Liver (tissue), 8 donors: ENCODE measurements at regions not wholly inside any gene's neighbourhood (a gene's known extent, or its start where the extent isn't known, plus 50 kb on each side); places are given as distances from the start of the nearest gene placed in this dataset.

Source experiments
- DNase-seq: peaks from one replicate; pipeline ENCODE4 v3.0.0-alpha.2; 2017; ENCODE audit warnings: low spot score
- H3K27ac ChIP-seq, 2 donors: one replicate each; pipeline ENCODE4 v1.7.0; 2013; ENCODE audit warnings: inconsistent platforms in 2 of 2, low read length in 2 of 2, control low read depth in 1 of 2, low read depth in 1 of 2, mild to moderate bottlenecking in 1 of 2
- H3K27me3 ChIP-seq, 4 donors: one replicate each; pipeline versions ENCODE4 v1.6.1 to v1.7.0; 2013; ENCODE audit warnings: low read length in 3 of 4, inconsistent platforms in 1 of 4, mild to moderate bottlenecking in 1 of 4, moderate library complexity in 1 of 4; ENCODE audit not compliant: control insufficient read depth in 4 of 4, insufficient read depth in 4 of 4
- H3K36me3 ChIP-seq, 4 donors: one replicate each; pipeline versions ENCODE4 v1.6.1 to v1.7.0; 2013; ENCODE audit warnings: low read length in 3 of 4, mild to moderate bottlenecking in 3 of 4, low read depth in 1 of 4, moderate library complexity in 1 of 4; ENCODE audit not compliant: control insufficient read depth in 4 of 4, insufficient read depth in 3 of 4
- H3K4me1 ChIP-seq, 4 donors: one replicate each; pipeline versions ENCODE4 v1.6.1 to v1.7.0; 2013; ENCODE audit warnings: low read length in 3 of 4, mild to moderate bottlenecking in 3 of 4, moderate library complexity in 1 of 4; ENCODE audit not compliant: control insufficient read depth in 4 of 4, insufficient read depth in 4 of 4
- H3K4me3 ChIP-seq, 3 donors: one replicate each; pipeline versions ENCODE4 v1.6.1 to v1.7.0; 2013; ENCODE audit warnings: low read length in 3 of 3, control low read depth in 1 of 3, low read depth in 1 of 3, mild to moderate bottlenecking in 1 of 3
- H3K9ac ChIP-seq, 2 donors: one replicate each; pipeline ENCODE4 v1.7.0; 2013; ENCODE audit warnings: low read length in 2 of 2, mild to moderate bottlenecking in 2 of 2, moderate library complexity in 2 of 2, control low read depth in 1 of 2, low read depth in 1 of 2
- H3K9me3 ChIP-seq, 4 donors: one replicate each; pipeline versions ENCODE4 v1.6.1 to v1.7.0; 2013; ENCODE audit warnings: low read length in 3 of 4; ENCODE audit not compliant: control insufficient read depth in 4 of 4
- EGR1 ChIP-seq, 2 donors: IDR thresholded peaks; 2 replicates each; pipeline ENCODE4 v1.6.1; 2016 to 2018; ENCODE audit warnings: antibody characterized with exemption in 2 of 2, low read depth in 2 of 2
- GABPA ChIP-seq, 2 donors: IDR thresholded peaks in 1 of 2; conservative IDR thresholded peaks in 1 of 2; 2 replicates each; pipeline ENCODE4 v1.6.1; 2016; ENCODE audit warnings: antibody characterized with exemption in 2 of 2, mild to moderate bottlenecking in 1 of 2, moderate library complexity in 1 of 2
- HNF4A ChIP-seq, 2 donors: conservative IDR thresholded peaks; 2 replicates each; pipeline ENCODE4 v1.6.1; 2016; ENCODE audit warnings: antibody characterized with exemption in 2 of 2, mild to moderate bottlenecking in 2 of 2
- JUND ChIP-seq, 2 donors: IDR thresholded peaks; 2 replicates each; pipeline ENCODE4 v1.6.1; 2016; ENCODE audit warnings: antibody characterized with exemption in 2 of 2
- NR2F2 ChIP-seq: IDR thresholded peaks from 2 replicates; pipeline ENCODE4 v1.6.1; 2016; ENCODE audit warnings: antibody characterized with exemption
- RAD21 ChIP-seq, 2 donors: IDR thresholded peaks; 2 replicates each; pipeline ENCODE4 v1.6.1; 2016; ENCODE audit warnings: antibody characterized with exemption in 2 of 2, mild to moderate bottlenecking in 2 of 2
- RXRA ChIP-seq, 2 donors: IDR thresholded peaks; 2 replicates each; pipeline ENCODE4 v1.6.1; 2017 to 2018; ENCODE audit warnings: antibody characterized with exemption in 2 of 2, mild to moderate bottlenecking in 1 of 2
- SP1 ChIP-seq: IDR thresholded peaks from 2 replicates; pipeline ENCODE4 v1.6.1; 2018; ENCODE audit warnings: antibody characterized with exemption, mild to moderate bottlenecking
- WGBS: extraction: QIAGEN DNeasy Blood & Tissue Kit; methylation state at CpG from one replicate; pipeline ENCODE4 v1.1.7; 2013; 5-methylcytosine and 5-hydroxymethylcytosine counted together
- TF ChIP-seq, protein P1 (sequence below): IDR thresholded peaks from 2 replicates; pipeline ENCODE4 v1.6.1; 2016; ENCODE audit warnings: antibody characterized with exemption
- TF ChIP-seq, protein P2 (sequence below): fragments of 150-350 bp; IDR thresholded peaks from 2 replicates; pipeline ENCODE4 v1.5.1; 2017; ENCODE audit warnings: improper control_type of control experiment, low read depth, low read length; ENCODE audit not compliant: missing input control
- TF ChIP-seq, protein P3 (sequence below): IDR thresholded peaks from 2 replicates; pipeline ENCODE4 v1.6.1; 2016; ENCODE audit warnings: antibody characterized with exemption
- TF ChIP-seq, protein P4 (sequence below): IDR thresholded peaks from 2 replicates; pipeline ENCODE4 v1.6.1; 2016; ENCODE audit warnings: antibody characterized with exemption
- donor health status: healthy.
- donor health status: healthy.
- donor health status: healthy.
- donor health status: healthy.
- donor health status: healthy.

DNA sequence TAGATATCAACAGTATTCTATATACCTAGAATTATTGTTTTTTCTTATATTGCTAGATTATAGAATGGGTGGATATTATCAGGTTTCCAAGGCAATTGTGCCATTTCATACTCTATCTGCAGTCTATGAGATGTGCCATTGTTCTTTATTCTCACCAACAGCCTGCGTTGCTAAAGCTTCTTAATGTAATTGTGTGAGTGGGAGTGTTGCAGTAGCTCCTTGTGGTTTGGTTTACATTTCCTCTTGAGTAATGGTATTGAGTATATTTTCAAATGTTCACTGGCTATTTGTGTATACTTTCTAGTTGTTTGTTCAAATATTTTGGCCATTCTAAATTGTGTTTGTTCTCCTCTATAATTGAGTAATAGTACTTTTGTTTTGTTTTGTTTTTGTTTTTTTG is 199.2 kb downstream of the TFEC start:
- 66% methylated on average over 1 of the region's 1 CpG for WGBS

DNA sequence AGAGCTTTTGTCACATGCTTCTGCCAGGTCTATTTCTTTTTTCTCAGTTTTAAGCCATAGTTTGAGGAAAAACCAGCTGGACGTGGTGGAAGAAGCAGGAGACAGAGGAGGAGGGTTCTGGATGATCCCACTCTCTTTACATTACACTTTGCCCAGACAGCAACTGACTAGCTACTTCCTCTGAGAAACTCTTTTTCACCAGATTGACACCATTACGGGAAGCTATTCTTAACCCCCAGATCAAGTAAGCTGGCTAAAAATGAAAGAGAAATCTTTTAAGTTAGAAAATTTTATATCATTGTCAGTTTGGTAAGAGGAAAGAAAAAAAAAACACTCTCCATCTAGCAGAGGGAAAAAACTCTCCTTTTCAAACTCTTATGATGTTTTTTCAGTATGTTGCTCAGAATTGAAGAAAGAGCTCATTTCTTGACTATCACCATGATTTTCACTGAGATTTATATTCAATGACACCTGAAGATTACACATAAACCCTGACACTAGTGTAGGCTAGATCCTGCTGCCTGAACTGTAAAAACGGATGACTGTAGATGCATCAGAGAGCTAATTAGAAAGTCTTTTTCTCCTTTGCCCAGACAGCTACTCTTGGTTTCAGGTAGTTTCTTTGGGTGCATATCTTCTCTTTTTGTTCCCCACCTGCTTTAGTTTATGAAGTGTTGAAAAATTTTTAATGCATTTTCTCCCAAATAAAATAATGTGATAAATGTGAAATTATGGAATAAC is 203.1 kb downstream of the TFEC start:
- H3K9me3 ChIP-seq, result no peaks in the 10 kb centered on the region
- no peak for DNase-seq
- no peak overlapping the region for H3K9ac ChIP-seq
- no peak overlapping the region for H3K27ac ChIP-seq
- no peak for TF ChIP-seq SP1
- TF ChIP-seq, protein P1, sequence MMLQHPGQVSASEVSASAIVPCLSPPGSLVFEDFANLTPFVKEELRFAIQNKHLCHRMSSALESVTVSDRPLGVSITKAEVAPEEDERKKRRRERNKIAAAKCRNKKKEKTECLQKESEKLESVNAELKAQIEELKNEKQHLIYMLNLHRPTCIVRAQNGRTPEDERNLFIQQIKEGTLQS, result no peak
- no peak for TF ChIP-seq HNF4A (conservative IDR thresholded peaks at IDR 0.05)
- TF ChIP-seq, protein P2, sequence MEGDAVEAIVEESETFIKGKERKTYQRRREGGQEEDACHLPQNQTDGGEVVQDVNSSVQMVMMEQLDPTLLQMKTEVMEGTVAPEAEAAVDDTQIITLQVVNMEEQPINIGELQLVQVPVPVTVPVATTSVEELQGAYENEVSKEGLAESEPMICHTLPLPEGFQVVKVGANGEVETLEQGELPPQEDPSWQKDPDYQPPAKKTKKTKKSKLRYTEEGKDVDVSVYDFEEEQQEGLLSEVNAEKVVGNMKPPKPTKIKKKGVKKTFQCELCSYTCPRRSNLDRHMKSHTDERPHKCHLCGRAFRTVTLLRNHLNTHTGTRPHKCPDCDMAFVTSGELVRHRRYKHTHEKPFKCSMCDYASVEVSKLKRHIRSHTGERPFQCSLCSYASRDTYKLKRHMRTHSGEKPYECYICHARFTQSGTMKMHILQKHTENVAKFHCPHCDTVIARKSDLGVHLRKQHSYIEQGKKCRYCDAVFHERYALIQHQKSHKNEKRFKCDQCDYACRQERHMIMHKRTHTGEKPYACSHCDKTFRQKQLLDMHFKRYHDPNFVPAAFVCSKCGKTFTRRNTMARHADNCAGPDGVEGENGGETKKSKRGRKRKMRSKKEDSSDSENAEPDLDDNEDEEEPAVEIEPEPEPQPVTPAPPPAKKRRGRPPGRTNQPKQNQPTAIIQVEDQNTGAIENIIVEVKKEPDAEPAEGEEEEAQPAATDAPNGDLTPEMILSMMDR, result no peak
- no peak for TF ChIP-seq EGR1 (IDR thresholded peaks at IDR 0.05; ENCODE audit: low read depth in 2 of 2)
- TF ChIP-seq NR2F2, result no peak
- no peak for TF ChIP-seq GABPA (IDR thresholded peaks at IDR 0.05 in 1 of 2, conservative IDR thresholded peaks at IDR 0.05 in 1 of 2)
- H3K4me1 ChIP-seq, result no peaks in the 10 kb centered on the region
- no peaks in the 10 kb centered on the region for H3K36me3 ChIP-seq
- H3K27me3 ChIP-seq, result peaks cover 0 to 2% (median 0%) of the 10 kb centered on the region in 4 donors
- WGBS, result 57% methylated on average over 3 of the region's 3 CpGs
- no peak overlapping the region for H3K4me3 ChIP-seq

More for the DNA sequence above, 199.2 kb downstream of the TFEC start:
- peaks cover 0 to 2% (median 0%) of the 10 kb centered on the region in 4 donors for H3K27me3 ChIP-seq
- H3K27ac ChIP-seq, result no peak overlapping the region
- H3K36me3 ChIP-seq, result no peaks in the 10 kb centered on the region
- no peaks in the 10 kb centered on the region for H3K4me1 ChIP-seq
- no peak for DNase-seq
- no peak overlapping the region for H3K9ac ChIP-seq
- H3K9me3 ChIP-seq, result no peaks in the 10 kb centered on the region
- H3K4me3 ChIP-seq, result no peak overlapping the region
- TF ChIP-seq, protein P1, result no peak
- no peak for TF ChIP-seq SP1

DNA sequence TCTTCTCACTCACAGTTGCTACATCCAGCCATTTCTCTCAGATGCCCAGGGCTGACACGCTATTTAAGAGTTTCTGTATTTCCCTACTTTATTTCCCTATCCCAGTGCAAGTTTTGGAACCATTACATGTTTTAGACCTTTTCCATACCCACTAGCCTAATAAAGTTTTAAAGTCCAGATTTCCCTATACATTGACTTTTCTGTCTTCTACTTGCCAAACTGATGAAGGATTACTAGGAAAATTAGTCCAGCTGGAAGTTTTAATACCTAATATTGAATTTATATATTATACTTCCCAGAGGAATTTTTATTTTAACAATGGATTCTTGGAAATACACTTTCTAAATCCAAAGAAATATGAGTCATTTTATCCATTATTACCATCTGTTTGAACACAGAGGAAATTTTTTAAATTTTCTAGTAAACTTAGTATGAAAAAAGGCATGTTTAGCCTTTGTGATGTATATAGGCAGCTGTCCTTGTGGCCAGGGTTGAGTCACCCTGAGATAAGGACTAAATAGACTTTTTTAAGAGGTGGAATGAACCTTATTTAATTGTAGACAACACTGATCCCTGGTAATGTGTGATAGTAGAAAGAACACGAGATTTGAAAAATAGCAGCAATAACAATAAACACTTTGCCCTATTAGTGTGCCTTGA is 205.0 kb downstream of the TFEC start:
- TF ChIP-seq NR2F2, result no peak
- TF ChIP-seq RXRA (IDR thresholded peaks at IDR 0.05), result no peak
- TF ChIP-seq JUND (IDR thresholded peaks at IDR 0.05), result no peak
- TF ChIP-seq, protein P3, sequence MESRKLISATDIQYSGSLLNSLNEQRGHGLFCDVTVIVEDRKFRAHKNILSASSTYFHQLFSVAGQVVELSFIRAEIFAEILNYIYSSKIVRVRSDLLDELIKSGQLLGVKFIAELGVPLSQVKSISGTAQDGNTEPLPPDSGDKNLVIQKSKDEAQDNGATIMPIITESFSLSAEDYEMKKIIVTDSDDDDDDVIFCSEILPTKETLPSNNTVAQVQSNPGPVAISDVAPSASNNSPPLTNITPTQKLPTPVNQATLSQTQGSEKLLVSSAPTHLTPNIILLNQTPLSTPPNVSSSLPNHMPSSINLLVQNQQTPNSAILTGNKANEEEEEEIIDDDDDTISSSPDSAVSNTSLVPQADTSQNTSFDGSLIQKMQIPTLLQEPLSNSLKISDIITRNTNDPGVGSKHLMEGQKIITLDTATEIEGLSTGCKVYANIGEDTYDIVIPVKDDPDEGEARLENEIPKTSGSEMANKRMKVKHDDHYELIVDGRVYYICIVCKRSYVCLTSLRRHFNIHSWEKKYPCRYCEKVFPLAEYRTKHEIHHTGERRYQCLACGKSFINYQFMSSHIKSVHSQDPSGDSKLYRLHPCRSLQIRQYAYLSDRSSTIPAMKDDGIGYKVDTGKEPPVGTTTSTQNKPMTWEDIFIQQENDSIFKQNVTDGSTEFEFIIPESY, result no peak
- no peak for TF ChIP-seq RAD21 (IDR thresholded peaks at IDR 0.05)
- TF ChIP-seq, protein P4, sequence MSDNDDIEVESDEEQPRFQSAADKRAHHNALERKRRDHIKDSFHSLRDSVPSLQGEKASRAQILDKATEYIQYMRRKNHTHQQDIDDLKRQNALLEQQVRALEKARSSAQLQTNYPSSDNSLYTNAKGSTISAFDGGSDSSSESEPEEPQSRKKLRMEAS, result no peak
- H3K9ac ChIP-seq, result no peak overlapping the region

More for the DNA sequence above, 205.0 kb downstream of the TFEC start:
- Histone ChIP-seq H3K9me3 (no peaks in the 10 kb centered on the region), H3K4me1 (no peaks in the 10 kb centered on the region), H3K27me3 (peaks cover 0 to 2% (median 0%) of the 10 kb centered on the region in 4 donors), H3K4me3 (no peak overlapping the region), H3K36me3 (no peaks in the 10 kb centered on the region), H3K27ac (no peak overlapping the region)
- no peak for DNase-seq
- WGBS, result 71% methylated on average over 2 of the region's 2 CpGs
